Fibroblast of lung (primary cell): ENCODE measurements at regions not wholly inside any gene's neighbourhood (a gene's known extent, or its start where the extent isn't known, plus 50 kb on each side); places are given as distances from the start of the nearest gene placed in this dataset.

ENCODE experiments used
- CTCF ChIP-seq, 2 donors: IDR thresholded peaks in 1 of 2; conservative IDR thresholded peaks in 1 of 2; 1 replicate in 1 of 2; 2 replicates in 1 of 2; pipeline ENCODE4 v1.5.1; 2011 to 2012; ENCODE audit warnings: low read length in 2 of 2, control low read depth in 1 of 2, inconsistent platforms in 1 of 2, low read depth in 1 of 2, mild to moderate bottlenecking in 1 of 2
- EZH2 ChIP-seq: IDR thresholded peaks from 2 replicates; pipeline ENCODE4 v1.5.1; 2012; ENCODE audit warnings: low read length, control low read depth, mild to moderate bottlenecking; ENCODE audit errors: missing control alignments

GRCh38 chr5:82985763-82986162 is 91.4 kb downstream of the TMEM167A start:
- TF ChIP-seq CTCF (conservative IDR thresholded peaks at IDR 0.05 in 1 of 2, IDR thresholded peaks at IDR 0.05 in 1 of 2; ENCODE audit: low read depth in 1 of 2, low read length in 2 of 2) = no peak
- TF ChIP-seq EZH2 = no peak
